ENCODE measurements at regions not wholly inside any gene's neighbourhood (a gene's known extent, or its start where the extent isn't known, plus 50 kb on each side); places are given as distances from the start of the nearest gene placed in this dataset.

DNA sequence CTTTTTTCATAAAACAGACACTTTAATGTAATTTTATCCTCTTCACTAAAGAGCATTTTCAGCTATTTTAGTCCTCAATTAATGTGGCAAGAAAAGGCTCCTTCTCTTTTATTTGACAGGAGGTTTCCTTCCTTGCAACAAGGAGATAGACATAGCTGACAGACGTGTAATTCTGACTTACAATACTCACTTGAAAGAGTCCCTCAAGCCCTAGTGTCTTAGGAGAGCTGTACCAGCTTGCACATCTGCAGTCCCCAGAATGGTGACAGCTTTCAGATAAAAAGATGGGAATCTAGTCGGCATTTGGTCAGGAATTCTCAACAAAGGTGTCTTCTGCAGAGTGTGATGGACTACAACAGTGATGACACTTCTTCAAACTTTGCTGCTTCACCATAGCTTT lies 603.7 kb upstream of the PTCHD4 start:
- no peak for DNase-seq
- ChIA-PET CTCF (no interaction called here), POLR2A (no interaction called here)
- no peak for ATAC-seq (ENCODE audit: low read depth)
- Mint-ChIP-seq H3K27me3 (no peaks in the 10 kb centered on the region), H3K4me1 (no peaks in the 10 kb centered on the region), H3K9me3 (peaks cover 4% of the 10 kb centered on the region), H3K4me3 (no peak overlapping the region), H3K36me3 (ENCODE audit: low read depth) (no peaks in the 10 kb centered on the region), H3K27ac (no peak overlapping the region)
- intact Hi-C loops (cut with micrococcal nuclease), result no loop called here
- TF ChIP-seq CTCF (IDR thresholded peaks at IDR 0.05), result no peak

- ChIA-PET POLR2A (no interaction called here), CTCF (no interaction called here)
- DNase-seq, result no peak
- TF ChIP-seq CTCF (IDR thresholded peaks at IDR 0.05), result no peak
- Mint-ChIP-seq H3K36me3 (ENCODE audit: low read depth) (no peaks in the 10 kb centered on the region), H3K4me3 (no peak overlapping the region), H3K9me3 (no peaks in the 10 kb centered on the region), H3K4me1 (no peaks in the 10 kb centered on the region), H3K27me3 (no peaks in the 10 kb centered on the region), H3K27ac (no peak overlapping the region)
- ATAC-seq (ENCODE audit: low read depth), result no peak
- intact Hi-C loops (cut with micrococcal nuclease), result no loop called here
These were observed 603.3 kb upstream of the PTCHD4 start for GRCh38 chr6:48714250-48714649.

DNA sequence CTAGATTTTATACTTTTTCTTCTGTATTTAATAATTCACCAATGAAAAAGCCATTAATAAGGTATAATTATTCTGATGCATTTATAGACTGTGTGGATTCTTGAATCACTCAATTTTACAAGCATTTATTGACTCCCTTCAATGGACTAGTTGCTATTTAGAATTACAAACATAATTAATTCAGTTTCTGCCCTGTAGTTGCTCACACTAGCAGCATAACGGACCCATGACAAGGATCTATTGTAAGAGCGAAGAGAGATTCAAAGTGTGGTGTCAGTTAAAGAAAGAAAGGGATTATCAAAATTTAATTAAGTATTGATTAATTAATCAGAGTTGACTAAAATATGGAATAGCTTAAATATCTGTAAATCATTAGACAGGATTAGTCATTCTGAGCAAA lies 602.6 kb upstream of the PTCHD4 start:
- Mint-ChIP-seq H3K9me3 (no peaks in the 10 kb centered on the region), H3K4me3 (no peak overlapping the region), H3K27ac (no peak overlapping the region), H3K4me1 (no peaks in the 10 kb centered on the region), H3K36me3 (ENCODE audit: low read depth) (no peaks in the 10 kb centered on the region), H3K27me3 (no peaks in the 10 kb centered on the region)
- no peak for TF ChIP-seq CTCF (IDR thresholded peaks at IDR 0.05)
- DNase-seq (no peak), ATAC-seq (ENCODE audit: low read depth) (no peak)
- intact Hi-C loops (cut with micrococcal nuclease), result no loop called here
- POLR2A ChIA-PET, result no interaction called here
- CTCF ChIA-PET, result no interaction called here

DNA sequence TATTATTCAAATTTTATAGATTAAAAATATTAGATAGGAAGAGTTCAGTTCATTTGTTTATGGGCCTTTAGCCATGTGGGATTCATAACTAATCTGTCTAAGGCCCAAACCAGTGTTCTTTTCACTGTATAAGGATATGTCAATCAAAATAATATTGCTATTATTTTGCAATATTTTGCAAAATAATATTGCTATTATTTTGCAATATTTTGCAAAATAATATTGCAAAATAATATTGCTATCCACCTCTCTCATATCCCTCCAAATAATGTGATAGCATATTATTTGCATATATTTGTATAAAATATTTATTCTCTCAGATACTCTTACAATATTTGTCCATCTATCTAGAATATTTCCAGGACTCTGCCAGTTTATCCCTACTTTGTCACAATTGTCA lies 595.3 kb upstream of the PTCHD4 start:
- ChIA-PET CTCF (no interaction called here), POLR2A (no interaction called here)
- no peaks in the 10 kb centered on the region for H3K36me3 Mint-ChIP-seq (ENCODE audit: low read depth)
- H3K27me3 Mint-ChIP-seq, result no peaks in the 10 kb centered on the region
- H3K4me3 Mint-ChIP-seq, result no peak overlapping the region
- DNase-seq (no peak), ATAC-seq (ENCODE audit: low read depth) (no peak)
- TF ChIP-seq CTCF (IDR thresholded peaks at IDR 0.05), result no peak
- intact Hi-C loops (cut with micrococcal nuclease), result no loop called here
- no peaks in the 10 kb centered on the region for H3K4me1 Mint-ChIP-seq
- H3K27ac Mint-ChIP-seq, result no peak overlapping the region
- peaks cover 9% of the 10 kb centered on the region for H3K9me3 Mint-ChIP-seq

DNA sequence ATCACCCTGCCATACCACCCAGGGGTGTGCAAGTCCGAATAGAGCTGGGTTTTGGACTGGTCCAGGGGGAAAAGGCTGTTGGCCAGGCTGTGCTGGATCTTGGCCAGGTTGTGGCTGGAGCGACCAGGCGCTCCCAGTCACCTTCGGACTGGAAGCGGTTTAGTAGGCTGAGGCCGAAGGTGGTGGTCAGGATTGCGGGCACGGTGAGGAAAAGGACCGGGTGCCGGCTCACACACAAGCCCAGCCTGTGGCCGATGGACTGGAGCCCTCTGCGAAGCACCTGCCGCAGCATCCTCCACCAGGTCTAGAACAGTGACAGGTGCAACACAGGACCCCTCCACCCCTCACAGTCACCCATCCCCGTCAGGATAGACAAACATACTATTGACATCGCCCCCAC lies 590.6 kb upstream of the PTCHD4 start:
- H3K9me3 Mint-ChIP-seq, result peaks cover 19% of the 10 kb centered on the region
- CTCF ChIA-PET, result no interaction called here
- no peak overlapping the region for H3K27ac Mint-ChIP-seq
- POLR2A ChIA-PET, result no interaction called here
- TF ChIP-seq CTCF (IDR thresholded peaks at IDR 0.05), result no peak
- intact Hi-C loops (cut with micrococcal nuclease), result no loop called here
- DNase-seq (no peak), ATAC-seq (ENCODE audit: low read depth) (no peak)
- no peaks in the 10 kb centered on the region for H3K36me3 Mint-ChIP-seq (ENCODE audit: low read depth)
- no peaks in the 10 kb centered on the region for H3K27me3 Mint-ChIP-seq
- no peak overlapping the region for H3K4me3 Mint-ChIP-seq
- no peaks in the 10 kb centered on the region for H3K4me1 Mint-ChIP-seq
